ENCODE measurements at regions not wholly inside any gene's neighbourhood (a gene's known extent, or its start where the extent isn't known, plus 50 kb on each side); places are given as distances from the start of the nearest gene placed in this dataset.

- in situ Hi-C loops (cut with MboI) (no loop called here), intact Hi-C loops (cut with micrococcal nuclease) (no loop called here)
- no peaks in the 10 kb centered on the region for H3K9me1 ChIP-seq (ENCODE audit: control insufficient read depth, insufficient read depth, low read length)
- no peak for TF ChIP-seq NONO (IDR thresholded peaks at IDR 0.05; ENCODE audit: low read depth in 2 of 2, low read length in 1 of 2)
- TF ChIP-seq TRIM24 (IDR thresholded peaks at IDR 0.05), result no peak
- no peak for TF ChIP-seq ARID3B (CRISPR knock-in tag; IDR thresholded peaks at IDR 0.05; ENCODE audit: borderline replicate concordance)
- no peak for TF ChIP-seq ZNF707 (CRISPR knock-in tag; conservative IDR thresholded peaks at IDR 0.05)
- TF ChIP-seq, protein P1, sequence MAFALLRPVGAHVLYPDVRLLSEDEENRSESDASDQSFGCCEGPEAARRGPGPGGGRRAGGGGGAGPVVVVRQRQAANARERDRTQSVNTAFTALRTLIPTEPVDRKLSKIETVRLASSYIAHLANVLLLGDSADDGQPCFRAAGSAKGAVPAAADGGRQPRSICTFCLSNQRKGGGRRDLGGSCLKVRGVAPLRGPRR (CRISPR knock-in tag; IDR thresholded peaks at IDR 0.05), result no peak
- TF ChIP-seq, protein P2, sequence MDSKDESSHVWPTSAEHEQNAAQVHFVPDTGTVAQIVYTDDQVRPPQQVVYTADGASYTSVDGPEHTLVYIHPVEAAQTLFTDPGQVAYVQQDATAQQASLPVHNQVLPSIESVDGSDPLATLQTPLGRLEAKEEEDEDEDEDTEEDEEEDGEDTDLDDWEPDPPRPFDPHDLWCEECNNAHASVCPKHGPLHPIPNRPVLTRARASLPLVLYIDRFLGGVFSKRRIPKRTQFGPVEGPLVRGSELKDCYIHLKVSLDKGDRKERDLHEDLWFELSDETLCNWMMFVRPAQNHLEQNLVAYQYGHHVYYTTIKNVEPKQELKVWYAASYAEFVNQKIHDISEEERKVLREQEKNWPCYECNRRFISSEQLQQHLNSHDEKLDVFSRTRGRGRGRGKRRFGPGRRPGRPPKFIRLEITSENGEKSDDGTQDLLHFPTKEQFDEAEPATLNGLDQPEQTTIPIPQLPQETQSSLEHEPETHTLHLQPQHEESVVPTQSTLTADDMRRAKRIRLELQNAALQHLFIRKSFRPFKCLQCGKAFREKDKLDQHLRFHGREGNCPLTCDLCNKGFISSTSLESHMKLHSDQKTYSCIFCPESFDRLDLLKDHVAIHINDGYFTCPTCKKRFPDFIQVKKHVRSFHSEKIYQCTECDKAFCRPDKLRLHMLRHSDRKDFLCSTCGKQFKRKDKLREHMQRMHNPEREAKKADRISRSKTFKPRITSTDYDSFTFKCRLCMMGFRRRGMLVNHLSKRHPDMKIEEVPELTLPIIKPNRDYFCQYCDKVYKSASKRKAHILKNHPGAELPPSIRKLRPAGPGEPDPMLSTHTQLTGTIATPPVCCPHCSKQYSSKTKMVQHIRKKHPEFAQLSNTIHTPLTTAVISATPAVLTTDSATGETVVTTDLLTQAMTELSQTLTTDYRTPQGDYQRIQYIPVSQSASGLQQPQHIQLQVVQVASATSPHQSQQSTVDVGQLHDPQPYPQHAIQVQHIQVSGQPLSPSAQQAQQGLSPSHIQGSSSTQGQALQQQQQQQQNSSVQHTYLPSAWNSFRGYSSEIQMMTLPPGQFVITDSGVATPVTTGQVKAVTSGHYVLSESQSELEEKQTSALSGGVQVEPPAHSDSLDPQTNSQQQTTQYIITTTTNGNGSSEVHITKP (IDR thresholded peaks at IDR 0.05; ENCODE audit: partially characterized antibody), result no peak
- TF ChIP-seq EWSR1 (IDR thresholded peaks at IDR 0.05; ENCODE audit: borderline replicate concordance, low read depth, partially characterized antibody), result no peak
- TF ChIP-seq STAT5B (CRISPR knock-in tag; IDR thresholded peaks at IDR 0.05), result no peak
- no peak for TF ChIP-seq MTA2 (IDR thresholded peaks at IDR 0.05; ENCODE audit: low read depth)
- no peak for TF ChIP-seq ZNF717 (CRISPR knock-in tag; IDR thresholded peaks at IDR 0.05)
- ChIA-PET CTCF (ENCODE audit: low intra/inter-chr PET ratio) (interaction anchor here (0.7 kb wide), 1 partner anchor 488 kb away, joined by 3 read pairs; no protein-coding TSS in a partner anchor), POLR2A (no interaction called here)
- no peak overlapping the region for H3K27ac ChIP-seq (ENCODE audit: extremely low read depth, low read depth, low read length)
- DNase-seq (ENCODE audit: extremely low read depth in 1 of 4, low spot score in 3 of 4) (no peak), FAIRE-seq (no peak), ATAC-seq (no peak)
- no peaks in the 10 kb centered on the region for H4K20me1 ChIP-seq (replicated peaks; ENCODE audit: control insufficient read depth, insufficient read depth, low read length)
- BruUV-seq (replicated peaks), result no TSS peak
- H3K79me2 ChIP-seq (ENCODE audit: control insufficient read depth, insufficient read depth, low read length), result no peaks in the 10 kb centered on the region
- no peak overlapping the region for H2AFZ ChIP-seq (ENCODE audit: low read depth, low read length)
- no peaks in the 10 kb centered on the region for H3K4me1 ChIP-seq (replicated peaks in 1 of 2; ENCODE audit: control insufficient read depth in 2 of 2, insufficient read depth in 2 of 2, low read length in 2 of 2)
- no peak overlapping the region for H3K9ac ChIP-seq (ENCODE audit: insufficient read depth in 1 of 2, low read depth in 2 of 2, low read length in 2 of 2)
- H3K36me3 ChIP-seq (ENCODE audit: control insufficient read depth, insufficient read depth, low read length), result no peaks in the 10 kb centered on the region
- WGBS (ENCODE audit: insufficient coverage, low coverage, missing lambda C conversion rate), result 0% methylated on average over 8 of the region's 8 CpGs
- no peak overlapping the region for H3K4me3 ChIP-seq
- no peaks in the 10 kb centered on the region for H3K27me3 ChIP-seq (ENCODE audit: control insufficient read depth in 2 of 2, insufficient read depth in 2 of 2, low read length in 2 of 2)
- no peak overlapping the region for H3K4me2 ChIP-seq (ENCODE audit: insufficient read depth, low read length)
- no peaks in the 10 kb centered on the region for H3K9me3 ChIP-seq (replicated peaks; ENCODE audit: control insufficient read depth, insufficient read depth, low read depth, low read length)
Observed at GRCh38 chr20:19083136-19083621, 129.3 kb upstream of the SLC24A3 start.
